Heart right ventricle (tissue), 16 donors: ENCODE measurements at regions not wholly inside any gene's neighbourhood (a gene's known extent, or its start where the extent isn't known, plus 50 kb on each side); places are given as distances from the start of the nearest gene placed in this dataset.

ENCODE experiments used
- ATAC-seq, 8 donors: fragments of 200-7000 bp; cut with Tn5 transposase; one replicate each; pipeline ENCODE4 v1.9.1; 2020; ENCODE audit warnings: mild to moderate bottlenecking in 8 of 8, moderate library complexity in 8 of 8, moderate number of reproducible peaks in 1 of 8
- DNase-seq, 2 donors: peaks; one replicate each; pipeline ENCODE4 v3.0.0-alpha.2; 2020
- H3K27ac ChIP-seq, 10 donors: fragments of 200-600 bp; sonication (generic) in 2 of 10; one replicate each; pipeline versions ENCODE4 v1.5.0 to v1.8.0; 2020 to 2022; ENCODE audit warnings: mild to moderate bottlenecking in 3 of 10
- H3K27me3 ChIP-seq, 7 donors: fragments of 200-600 bp; one replicate each; pipeline ENCODE4 v1.8.0; 2021 to 2022; ENCODE audit warnings: mild to moderate bottlenecking in 2 of 7
- H3K36me3 ChIP-seq, 9 donors: fragments of 200-600 bp; sonication (generic) in 1 of 9; one replicate each; pipeline versions ENCODE4 v1.5.0 to v1.8.0; 2020 to 2022; ENCODE audit warnings: mild to moderate bottlenecking in 2 of 9
- H3K4me1 ChIP-seq, 9 donors: fragments of 200-600 bp; sonication (generic) in 1 of 9; one replicate each; pipeline versions ENCODE4 v1.5.0 to v1.8.0; 2020 to 2022; ENCODE audit warnings: mild to moderate bottlenecking in 4 of 9
- H3K4me3 ChIP-seq, 10 donors: fragments of 200-600 bp; sonication (generic) in 2 of 10; one replicate each; pipeline versions ENCODE4 v1.5.0 to v1.8.0; 2020 to 2022; ENCODE audit warnings: mild to moderate bottlenecking in 7 of 10, moderate library complexity in 2 of 10
- H3K9me3 ChIP-seq, 11 donors: fragments of 200-600 bp in 10 of 11; sonication (generic) in 2 of 11; one replicate each; pipeline versions ENCODE4 v1.5.0 to v1.8.0; 2013 to 2022; ENCODE audit warnings: mild to moderate bottlenecking in 2 of 11, control low read depth in 1 of 11, moderate library complexity in 1 of 11
- CTCF ChIP-seq, 9 donors: fragments of 200-600 bp; sonication (generic) in 2 of 9; IDR thresholded peaks; one replicate each; pipeline versions ENCODE4 v1.5.0 to v1.8.0; 2021 to 2022; ENCODE audit warnings: antibody characterized with exemption in 9 of 9, mild to moderate bottlenecking in 5 of 9, moderate library complexity in 1 of 9
- WGBS, 2 donors: extraction: QIAGEN DNeasy Blood & Tissue Kit; methylation state at CpG; one replicate each; pipeline ENCODE4 v1.1.7; 2013; ENCODE audit warnings: inconsistent platforms in 1 of 2; 5-methylcytosine and 5-hydroxymethylcytosine counted together
- intact Hi-C, 10 donors: fragments of 100-400 bp; cut with DNase I; formaldehyde crosslinking; loops; one replicate each; pipeline versions ENCODE4 v1.11.1 to v1.14.2; 2022
- donor health status: Arrhythmogenic right ventricular cardiomyopathy.
- donor health status: ischemic (EF 13 %, LVEDD 7.1; RV severe dilation, severe dysfunction).
- donor health status: healthy with polysubstance abuse.
- donor health status: DM: no; HTN: yes; CAD: no.
- donor health status: DM: no; HTN: no; CAD: no.
- donor health status: ischemic (EF 25% LVEDD 6.9; RV normal size, moderate dysfunction).
- donor health status: ischemic (EF 25% LVEDD 5.7; RV mildly dilated, moderate dysfunction).
- donor health status: healthy.
- donor health status: DM: yes; HTN: yes; CAD: no.
- donor health status: Ischemic cardiomyopathy.
- donor health status: ischemic (EF 35%, LVEDD 5.7; RV mildly dilated, moderate dysfunction).
- donor health status: nonischemic (EF 11% LVEDD 7.7; RV severe dilation, severe dysfunction).
- donor health status: DM: yes; HTN: yes; CAD: no.
- donor health status: PGD.
- donor health status: ischemic (EF 29% LVEDD 5.4; RV normal size, mild dysfunction).
- donor health status: nonischemic (EF 23%, LVEDD 6.1; RV moderate dilation, normal function).

DNA sequence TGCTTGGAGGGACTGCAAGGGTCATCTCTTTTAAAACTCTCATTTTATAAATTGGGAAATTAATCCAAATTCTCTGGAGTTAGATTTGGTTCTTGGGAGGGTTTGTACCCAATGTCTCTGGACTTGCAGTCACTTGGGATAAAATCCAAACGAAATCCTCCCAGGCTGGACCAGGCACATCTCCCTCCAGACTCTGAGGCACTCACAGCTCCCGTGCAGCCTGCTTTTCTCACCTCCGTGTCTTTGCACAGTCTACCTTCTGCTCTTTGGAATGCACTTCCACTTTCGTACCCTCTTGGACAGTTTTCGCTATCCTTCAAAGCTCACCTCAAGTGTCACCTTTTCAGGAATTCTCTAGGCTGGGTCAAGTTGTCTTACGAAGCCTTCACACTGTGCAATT lies 166.3 kb downstream of the MYCN start:
- H3K36me3 ChIP-seq = no peaks in the 10 kb centered on the region
- no peak for ATAC-seq
- intact Hi-C loops = no loop called here
- 84 to 87% methylated on average over 6 of the region's 6 CpGs for WGBS, 2 donors
- DNase-seq = no peak
- no peak for TF ChIP-seq CTCF (IDR thresholded peaks at IDR 0.05)
- no peaks in the 10 kb centered on the region for H3K9me3 ChIP-seq
- H3K27me3 ChIP-seq = peaks cover 0 to 73% (median 50%) of the 10 kb centered on the region in 7 donors
- H3K27ac ChIP-seq = no peak overlapping the region
- no peak overlapping the region for H3K4me3 ChIP-seq
- H3K4me1 ChIP-seq = peaks cover 0 to 2% (median 0%) of the 10 kb centered on the region in 9 donors

GRCh38 chr2:16105669-16106281 lies 165.4 kb downstream of the MYCN start:
- Histone ChIP-seq H3K4me3 (no peak overlapping the region), H3K36me3 (no peaks in the 10 kb centered on the region), H3K9me3 (no peaks in the 10 kb centered on the region), H3K27ac (no peak overlapping the region), H3K27me3 (peaks cover 0 to 73% (median 50%) of the 10 kb centered on the region in 7 donors), H3K4me1 (peaks cover 0 to 4% (median 0%) of the 10 kb centered on the region in 9 donors)
- DNase-seq (no peak), ATAC-seq (no peak)
- TF ChIP-seq CTCF (IDR thresholded peaks at IDR 0.05) = no peak
- WGBS, 2 donors = 53 to 66% methylated on average over 15 of the region's 15 CpGs
- intact Hi-C loops = no loop called here

- no peak for DNase-seq
- Histone ChIP-seq H3K9me3 (no peaks in the 10 kb centered on the region), H3K36me3 (no peaks in the 10 kb centered on the region), H3K27me3 (peaks cover 0 to 72% (median 50%) of the 10 kb centered on the region in 7 donors), H3K4me3 (no peak overlapping the region), H3K27ac (no peak overlapping the region), H3K4me1 (peaks cover 0 to 4% (median 0%) of the 10 kb centered on the region in 9 donors)
- no peak for TF ChIP-seq CTCF (IDR thresholded peaks at IDR 0.05)
- ATAC-seq = no peak
- intact Hi-C loops = no loop called here
- WGBS, 2 donors = 53 to 58% methylated on average over 11 of the region's 11 CpGs
Measured at GRCh38 chr2:16104949-16105668, 164.8 kb downstream of the MYCN start.

DNA sequence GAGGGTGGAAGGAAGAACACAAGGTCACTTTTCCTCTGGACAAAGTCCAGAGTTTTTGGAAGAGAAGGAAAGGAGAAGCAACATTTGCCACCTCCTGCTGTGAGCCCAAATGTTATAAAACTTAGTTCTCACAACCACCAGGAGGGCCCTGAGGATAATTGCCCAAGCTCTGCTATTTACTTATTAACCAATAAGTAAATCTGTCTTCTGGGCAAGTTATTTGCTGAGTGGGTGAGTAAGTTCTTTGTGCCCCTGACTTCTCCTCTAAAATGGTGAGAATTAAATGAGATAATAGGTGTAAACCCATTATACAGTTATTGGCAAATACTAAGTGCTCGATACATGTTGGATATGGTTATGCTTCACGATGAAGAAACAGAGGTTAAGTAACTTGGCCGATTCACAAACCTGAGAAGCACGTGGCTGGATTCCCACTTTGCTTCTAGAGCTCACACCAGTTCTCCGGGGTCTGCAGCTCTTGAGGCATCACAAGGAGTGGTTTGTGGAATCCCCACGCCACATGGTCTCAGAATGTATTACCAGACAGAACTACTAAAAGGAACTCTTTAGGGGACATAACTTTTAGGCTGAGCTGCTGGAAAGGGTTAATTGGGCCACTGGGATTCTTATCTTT lies 164.1 kb downstream of the MYCN start:
- intact Hi-C loops = no loop called here
- TF ChIP-seq CTCF (IDR thresholded peaks at IDR 0.05) = no peak
- Histone ChIP-seq H3K27me3 (peaks cover 0 to 65% (median 45%) of the 10 kb centered on the region in 7 donors), H3K27ac (no peak overlapping the region), H3K4me3 (no peak overlapping the region), H3K9me3 (no peaks in the 10 kb centered on the region), H3K4me1 (peaks cover 0 to 4% (median 0%) of the 10 kb centered on the region in 9 donors), H3K36me3 (no peaks in the 10 kb centered on the region)
- WGBS, 2 donors = 81 to 82% methylated on average over 6 of the region's 6 CpGs
- DNase-seq (no peak), ATAC-seq (no peak)
